GM10266 (cell line): ENCODE measurements at regions not wholly inside any gene's neighbourhood (a gene's known extent, or its start where the extent isn't known, plus 50 kb on each side); places are given as distances from the start of the nearest gene placed in this dataset.

ENCODE experiments used
- DNase-seq: peaks from one replicate; pipeline ENCODE4 v3.0.0; 2012; ENCODE audit errors: extremely low spot score
- CTCF ChIP-seq: IDR thresholded peaks from 2 replicates; pipeline ENCODE4 v1.5.1; 2012; ENCODE audit warnings: mild to moderate bottlenecking, low read depth; ENCODE audit not compliant: control insufficient read depth, insufficient read depth; ENCODE audit errors: missing control alignments

DNA sequence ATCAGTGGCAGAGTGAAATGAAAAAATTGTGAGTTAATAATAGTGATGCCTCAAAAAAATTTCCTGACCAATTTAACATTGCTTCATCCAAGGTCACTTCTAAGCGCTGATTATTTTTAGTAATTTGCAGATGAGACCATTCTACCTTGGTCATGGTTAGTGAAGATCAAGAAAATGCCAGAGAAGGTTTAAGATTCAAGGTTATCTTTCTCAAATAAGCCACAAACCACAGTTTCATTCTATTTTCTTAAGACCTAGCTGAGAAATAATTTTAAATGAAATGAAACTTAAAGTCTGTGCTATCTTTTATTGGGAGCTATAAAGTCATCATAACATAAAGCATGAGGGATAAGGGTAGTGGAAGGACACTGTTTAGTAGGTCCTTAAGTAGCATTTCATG lies 353.9 kb upstream of the NAALADL2 start:
- DNase-seq = no peak
- TF ChIP-seq CTCF = no peak

DNA sequence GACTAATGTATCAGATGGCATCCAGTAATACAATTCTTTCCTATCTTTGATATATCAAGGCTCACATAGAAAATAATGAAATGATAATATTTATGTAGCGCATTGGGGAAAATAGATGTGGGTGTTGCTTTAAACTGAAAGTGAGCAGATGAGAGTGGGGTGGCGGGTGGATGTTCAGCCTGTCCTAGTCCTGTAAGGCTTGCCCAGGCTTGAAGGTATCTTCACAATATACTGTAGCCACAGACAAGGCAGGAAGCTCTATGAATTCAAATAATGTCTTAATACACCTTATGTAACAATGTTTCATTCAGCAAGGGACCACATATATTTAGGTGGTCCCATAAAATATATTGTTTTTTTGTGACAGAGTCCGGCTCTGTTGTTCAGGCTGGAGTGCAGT lies 334.9 kb upstream of the NAALADL2 start:
- TF ChIP-seq CTCF = no peak
- DNase-seq = no peak

DNA sequence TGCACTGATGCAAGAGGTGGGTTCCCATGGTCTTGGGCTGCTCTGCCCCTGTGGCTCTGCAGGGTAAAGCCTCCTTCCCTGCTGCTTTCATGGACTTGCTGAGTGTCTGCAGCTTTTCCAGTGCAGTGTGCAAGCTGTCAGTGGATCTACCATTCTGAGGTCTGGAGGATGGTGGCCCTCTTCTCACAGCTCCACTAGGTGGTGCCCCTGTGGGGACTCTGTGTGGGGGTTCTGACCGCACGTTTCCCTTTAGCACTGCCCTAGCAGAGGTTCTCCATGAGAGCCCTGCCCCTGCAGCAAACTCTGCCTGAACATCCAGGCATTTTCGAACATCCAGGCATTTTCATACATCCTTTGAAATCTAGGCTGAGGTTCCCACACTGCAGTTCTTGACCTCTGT lies 329.8 kb upstream of the NAALADL2 start:
- TF ChIP-seq CTCF = no peak
- no peak for DNase-seq

DNA sequence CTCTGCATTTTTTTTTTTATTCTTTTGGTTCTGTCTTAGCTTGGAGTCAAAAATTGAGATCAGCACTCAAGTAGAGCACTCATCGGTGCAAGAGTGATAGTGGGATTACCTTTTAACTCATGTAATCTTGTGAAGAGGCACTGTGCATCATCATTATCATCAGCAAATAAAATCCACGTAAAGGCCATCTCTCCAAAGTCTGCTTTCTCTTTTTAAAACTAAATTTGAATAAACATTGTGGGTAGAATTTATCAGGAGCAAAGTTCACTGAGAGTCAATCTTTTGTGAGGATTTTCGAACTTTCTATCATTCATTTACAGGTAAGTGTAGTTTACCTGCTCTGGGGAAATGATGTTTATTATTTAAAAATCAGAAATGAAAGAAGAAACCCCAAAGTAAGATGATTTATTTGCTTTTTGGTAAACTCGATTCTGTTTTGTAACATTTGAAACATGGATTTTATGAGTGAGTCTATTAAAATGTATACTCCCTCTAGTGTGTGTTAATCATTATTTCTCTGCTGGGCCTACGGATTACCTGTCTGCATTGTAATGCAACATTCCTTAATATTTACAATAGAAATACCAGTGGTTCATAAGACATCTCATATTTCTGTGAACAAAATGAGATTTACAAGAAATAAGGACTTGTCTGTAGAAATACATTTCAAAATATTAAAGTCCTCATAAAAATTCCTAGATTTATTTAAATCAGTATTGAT lies 327.7 kb upstream of the NAALADL2 start:
- TF ChIP-seq CTCF = no peak
- no peak for DNase-seq

GRCh38 chr3:174532216-174532615 lies 326.9 kb upstream of the NAALADL2 start:
- no peak for DNase-seq
- no peak for TF ChIP-seq CTCF

DNA sequence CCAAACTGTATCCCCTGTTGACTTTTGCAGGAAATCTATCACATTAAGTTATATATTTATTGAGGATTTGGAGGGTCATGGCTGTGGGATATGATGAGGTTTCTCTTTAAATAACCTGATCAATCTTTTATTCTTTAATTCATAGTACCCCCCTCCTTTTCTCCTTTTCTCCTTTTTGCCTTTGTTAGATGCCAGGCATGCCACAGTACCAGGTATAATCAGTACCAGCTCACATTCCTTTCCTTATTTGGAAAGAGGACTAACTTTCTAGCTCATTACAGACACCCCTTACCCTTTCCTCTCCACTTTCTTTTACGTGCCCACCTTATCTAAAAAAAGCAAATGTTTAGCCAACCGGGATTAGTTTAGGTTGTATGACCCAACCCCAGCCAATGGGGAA lies 326.4 kb upstream of the NAALADL2 start:
- no peak for TF ChIP-seq CTCF
- no peak for DNase-seq

DNA sequence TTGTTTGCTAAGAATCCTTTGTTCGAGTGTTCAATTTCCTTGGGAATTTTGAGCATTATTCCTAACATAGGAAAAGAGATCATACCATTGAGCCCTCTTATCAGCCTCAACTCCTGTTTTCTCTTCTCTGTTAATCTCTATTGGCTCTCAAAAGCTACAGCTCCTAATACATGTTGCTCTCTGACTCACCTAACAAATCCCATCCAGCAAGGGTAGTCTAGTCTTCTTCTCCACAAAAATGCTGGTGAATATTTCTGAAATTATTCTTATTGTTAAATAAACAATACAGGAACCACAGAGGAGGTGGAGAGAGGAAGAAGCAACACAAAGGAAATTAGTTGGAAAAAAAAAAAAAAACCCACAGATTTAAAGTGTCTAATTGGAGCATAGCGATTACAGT lies 325.8 kb upstream of the NAALADL2 start:
- no peak for DNase-seq
- no peak for TF ChIP-seq CTCF
